ENCODE measurements at regions not wholly inside any gene's neighbourhood (a gene's known extent, or its start where the extent isn't known, plus 50 kb on each side); places are given as distances from the start of the nearest gene placed in this dataset.

DNA sequence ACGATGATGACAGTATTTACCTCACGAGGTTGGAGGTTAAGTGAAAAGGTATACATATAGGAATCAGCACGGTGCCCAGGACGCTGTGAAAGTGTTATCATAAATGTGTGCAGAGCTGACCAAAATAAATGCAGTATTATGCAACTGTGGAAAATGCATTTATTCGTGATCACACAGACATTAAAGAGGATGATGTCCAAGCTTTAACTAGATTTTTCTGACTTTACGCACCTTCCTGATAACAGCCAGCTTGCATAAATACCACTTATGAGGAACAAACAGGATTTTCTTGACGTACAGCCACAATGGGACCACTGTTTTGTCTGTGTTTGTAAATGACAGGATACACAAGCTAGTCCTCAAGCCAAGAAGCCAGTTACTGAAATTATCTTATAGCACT is 71.4 kb upstream of the ATP10B start:
- H3K36me3 ChIP-seq (replicated peaks in 1 of 2; ENCODE audit: control insufficient read depth in 2 of 2, insufficient read depth in 2 of 2, low read length in 2 of 2) = no peaks in the 10 kb centered on the region
- H2BK12ac ChIP-seq (ENCODE audit: low read length) = no peak overlapping the region
- H3K9ac ChIP-seq (ENCODE audit: low read depth, low read length, poor library complexity) = no peak overlapping the region
- peaks cover 0 to 5% of the 10 kb centered on the region in 2 donors for H3K4me1 ChIP-seq (ENCODE audit: control insufficient read depth in 2 of 2, insufficient read depth in 1 of 2, low read depth in 1 of 2, low read length in 2 of 2)
- no peak overlapping the region for H3K4ac ChIP-seq (ENCODE audit: low read length)
- no peak overlapping the region for H3K23ac ChIP-seq (ENCODE audit: low read depth, low read length, poor library complexity)
- no peak overlapping the region for H4K8ac ChIP-seq (ENCODE audit: low read depth, low read length)
- H3K14ac ChIP-seq (ENCODE audit: low read length) = no peak overlapping the region
- H2BK5ac ChIP-seq (ENCODE audit: low read length) = no peak overlapping the region
- no peak overlapping the region for H3K27ac ChIP-seq (replicated peaks; ENCODE audit: low read length)
- WGBS, 2 donors (ENCODE audit: extremely low coverage in 2 of 2, insufficient read length in 2 of 2, insufficient replicate concordance in 1 of 2) = no CpG with 5 or more reads among the region's 7 CpGs
- H3K9me3 ChIP-seq (replicated peaks in 1 of 2; ENCODE audit: control insufficient read depth in 2 of 2, insufficient read depth in 1 of 2, low read depth in 1 of 2, low read length in 2 of 2) = no peaks in the 10 kb centered on the region
- no peak overlapping the region for H3K4me2 ChIP-seq (ENCODE audit: insufficient read depth, low read length, poor library complexity, severe bottlenecking)
- no peak overlapping the region for H3K18ac ChIP-seq (ENCODE audit: low read length)
- H2BK120ac ChIP-seq (ENCODE audit: low read depth, low read length) = no peak overlapping the region
- H2BK15ac ChIP-seq (ENCODE audit: low read length) = no peak overlapping the region
- H3K4me3 ChIP-seq (ENCODE audit: low read length in 2 of 2) = no peak overlapping the region
- no peak overlapping the region for H4K91ac ChIP-seq (ENCODE audit: low read depth, low read length, poor library complexity)
- H2AFZ ChIP-seq (ENCODE audit: low read length) = no peak overlapping the region
- no peaks in the 10 kb centered on the region for H3K79me1 ChIP-seq (ENCODE audit: low read depth, low read length)
- no peaks in the 10 kb centered on the region for H3K27me3 ChIP-seq (ENCODE audit: control insufficient read depth in 3 of 3, insufficient read depth in 3 of 3, low read depth in 1 of 3, low read length in 3 of 3)
- no peak overlapping the region for H2AK5ac ChIP-seq (ENCODE audit: low read depth, low read length)
- no peak for DNase-seq (ENCODE audit: low spot score)

DNA sequence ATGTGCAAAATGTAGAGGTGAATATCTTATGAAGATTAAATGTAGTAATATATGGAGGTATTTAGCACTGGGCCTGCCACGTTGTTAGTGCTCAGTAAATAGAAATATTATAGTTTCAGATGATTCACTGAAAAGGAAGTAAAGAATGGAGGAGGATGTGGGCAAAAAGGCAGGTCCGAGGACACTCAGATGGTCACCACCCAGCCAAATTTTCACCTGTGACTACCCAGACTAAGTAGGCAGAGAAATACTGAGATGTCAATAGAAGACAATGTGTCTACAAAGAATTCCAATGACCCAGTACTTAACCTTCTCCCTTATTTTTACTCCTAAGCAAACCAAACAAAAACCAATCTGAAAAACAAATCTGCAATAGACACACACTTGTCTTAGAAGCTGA is 70.3 kb upstream of the ATP10B start:
- H2BK12ac ChIP-seq (ENCODE audit: low read length) = no peak overlapping the region
- no peak for DNase-seq (ENCODE audit: low spot score)
- WGBS, 2 donors (ENCODE audit: extremely low coverage in 2 of 2, insufficient read length in 2 of 2, insufficient replicate concordance in 1 of 2) = no CpG with 5 or more reads among the region's 2 CpGs
- no peak overlapping the region for H4K91ac ChIP-seq (ENCODE audit: low read depth, low read length, poor library complexity)
- H3K18ac ChIP-seq (ENCODE audit: low read length) = no peak overlapping the region
- H2AK5ac ChIP-seq (ENCODE audit: low read depth, low read length) = no peak overlapping the region
- no peak overlapping the region for H2BK120ac ChIP-seq (ENCODE audit: low read depth, low read length)
- no peak overlapping the region for H2BK5ac ChIP-seq (ENCODE audit: low read length)
- no peak overlapping the region for H2AFZ ChIP-seq (ENCODE audit: low read length)
- no peak overlapping the region for H3K4ac ChIP-seq (ENCODE audit: low read length)
- no peaks in the 10 kb centered on the region for H3K79me1 ChIP-seq (ENCODE audit: low read depth, low read length)
- H3K14ac ChIP-seq (ENCODE audit: low read length) = no peak overlapping the region
- no peaks in the 10 kb centered on the region for H3K27me3 ChIP-seq (ENCODE audit: control insufficient read depth in 3 of 3, insufficient read depth in 3 of 3, low read depth in 1 of 3, low read length in 3 of 3)
- no peak overlapping the region for H3K4me3 ChIP-seq (ENCODE audit: low read length in 2 of 2)
- H3K4me1 ChIP-seq (ENCODE audit: control insufficient read depth in 2 of 2, insufficient read depth in 1 of 2, low read depth in 1 of 2, low read length in 2 of 2) = peaks cover 0 to 5% of the 10 kb centered on the region in 2 donors
- no peak overlapping the region for H3K23ac ChIP-seq (ENCODE audit: low read depth, low read length, poor library complexity)
- no peak overlapping the region for H3K27ac ChIP-seq (replicated peaks; ENCODE audit: low read length)
- no peak overlapping the region for H3K9ac ChIP-seq (ENCODE audit: low read depth, low read length, poor library complexity)
- no peak overlapping the region for H3K4me2 ChIP-seq (ENCODE audit: insufficient read depth, low read length, poor library complexity, severe bottlenecking)
- H3K9me3 ChIP-seq (replicated peaks in 1 of 2; ENCODE audit: control insufficient read depth in 2 of 2, insufficient read depth in 1 of 2, low read depth in 1 of 2, low read length in 2 of 2) = no peaks in the 10 kb centered on the region
- H2BK15ac ChIP-seq (ENCODE audit: low read length) = no peak overlapping the region
- H4K8ac ChIP-seq (ENCODE audit: low read depth, low read length) = no peak overlapping the region
- no peaks in the 10 kb centered on the region for H3K36me3 ChIP-seq (replicated peaks in 1 of 2; ENCODE audit: control insufficient read depth in 2 of 2, insufficient read depth in 2 of 2, low read length in 2 of 2)

DNA sequence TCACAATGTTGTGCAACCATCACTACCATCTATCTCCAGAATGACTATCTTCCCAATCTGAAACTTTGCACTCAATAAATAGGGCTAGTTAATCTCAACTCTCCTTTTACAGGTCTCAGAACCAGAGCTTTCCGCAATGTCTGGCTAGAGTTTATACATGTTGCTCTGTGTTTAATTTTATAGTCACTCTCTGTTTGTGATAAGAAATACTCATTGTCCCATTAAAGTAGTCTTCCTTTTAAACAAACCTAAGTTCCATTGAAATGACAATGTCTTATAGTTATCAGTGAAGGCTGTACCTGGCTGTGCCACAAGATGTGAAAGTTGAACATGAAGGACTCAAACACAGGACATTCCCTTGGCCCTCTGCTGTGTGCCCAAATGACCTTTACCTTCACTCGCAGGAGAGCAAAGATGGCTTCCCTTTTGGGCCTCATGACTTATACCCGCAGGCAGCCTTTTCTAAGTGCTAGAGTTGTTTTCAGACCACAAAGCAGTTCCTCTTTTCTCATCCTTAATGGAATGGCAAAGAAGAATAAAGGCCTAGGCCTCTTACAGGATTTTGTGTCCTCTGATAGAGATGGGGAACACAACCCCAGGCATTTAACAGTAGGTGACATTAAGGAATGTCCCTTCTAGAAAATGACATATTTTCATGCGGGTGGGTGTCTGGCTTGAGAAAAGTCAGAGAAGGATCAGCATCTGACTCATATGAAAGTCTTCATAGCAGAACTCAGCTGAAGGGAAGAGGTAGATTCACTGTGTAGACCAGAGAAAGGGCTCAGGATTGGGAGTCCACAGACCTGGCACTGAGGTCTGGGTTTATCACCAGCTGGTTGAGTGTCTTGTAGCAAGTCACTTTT is 69.6 kb upstream of the ATP10B start:
- Histone ChIP-seq H3K27ac (replicated peaks; ENCODE audit: low read length) (no peak overlapping the region), H4K91ac (ENCODE audit: low read depth, low read length, poor library complexity) (no peak overlapping the region), H4K8ac (ENCODE audit: low read depth, low read length) (no peak overlapping the region), H3K23ac (ENCODE audit: low read depth, low read length, poor library complexity) (no peak overlapping the region), H3K9me3 (replicated peaks in 1 of 2; ENCODE audit: control insufficient read depth in 2 of 2, insufficient read depth in 1 of 2, low read depth in 1 of 2, low read length in 2 of 2) (no peaks in the 10 kb centered on the region), H2BK15ac (ENCODE audit: low read length) (no peak overlapping the region), H3K4ac (ENCODE audit: low read length) (no peak overlapping the region), H3K18ac (ENCODE audit: low read length) (no peak overlapping the region), H3K9ac (ENCODE audit: low read depth, low read length, poor library complexity) (no peak overlapping the region), H3K79me1 (ENCODE audit: low read depth, low read length) (no peaks in the 10 kb centered on the region), H3K36me3 (replicated peaks in 1 of 2; ENCODE audit: control insufficient read depth in 2 of 2, insufficient read depth in 2 of 2, low read length in 2 of 2) (no peaks in the 10 kb centered on the region), H3K4me1 (ENCODE audit: control insufficient read depth in 2 of 2, insufficient read depth in 1 of 2, low read depth in 1 of 2, low read length in 2 of 2) (peaks cover 0 to 5% of the 10 kb centered on the region in 2 donors), H2AFZ (ENCODE audit: low read length) (no peak overlapping the region), H3K4me3 (ENCODE audit: low read length in 2 of 2) (no peak overlapping the region), H3K27me3 (ENCODE audit: control insufficient read depth in 3 of 3, insufficient read depth in 3 of 3, low read depth in 1 of 3, low read length in 3 of 3) (no peaks in the 10 kb centered on the region), H2BK5ac (ENCODE audit: low read length) (no peak overlapping the region), H2AK5ac (ENCODE audit: low read depth, low read length) (no peak overlapping the region), H2BK120ac (ENCODE audit: low read depth, low read length) (no peak overlapping the region), H3K14ac (ENCODE audit: low read length) (no peak overlapping the region), H3K4me2 (ENCODE audit: insufficient read depth, low read length, poor library complexity, severe bottlenecking) (no peak overlapping the region), H2BK12ac (ENCODE audit: low read length) (no peak overlapping the region)
- no peak for DNase-seq (ENCODE audit: low spot score)
- no CpG with 5 or more reads among the region's 4 CpGs for WGBS, 2 donors (ENCODE audit: extremely low coverage in 2 of 2, insufficient read length in 2 of 2, insufficient replicate concordance in 1 of 2)

DNA sequence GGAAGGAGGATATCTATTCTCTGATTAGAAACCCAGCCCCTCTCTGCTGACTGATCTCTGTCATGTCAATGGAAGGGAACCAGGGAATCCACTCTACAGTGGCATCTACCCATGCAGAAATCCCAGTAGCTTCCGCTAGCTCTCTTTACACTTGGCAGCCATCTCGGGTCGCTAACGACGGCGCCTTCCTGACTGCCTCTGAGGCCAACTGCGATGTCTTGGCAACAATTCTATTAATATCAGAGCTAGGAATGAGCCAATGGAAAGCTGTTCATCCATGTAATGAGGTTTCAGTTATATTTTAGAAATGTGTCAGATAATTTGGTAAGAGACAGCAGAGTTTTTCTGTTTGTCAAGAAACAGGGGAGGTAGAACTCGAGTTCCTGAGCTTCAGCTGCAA is 67.6 kb upstream of the ATP10B start:
- H3K23ac ChIP-seq (ENCODE audit: low read depth, low read length, poor library complexity) = no peak overlapping the region
- no peak overlapping the region for H3K4me3 ChIP-seq (ENCODE audit: low read length in 2 of 2)
- H2BK12ac ChIP-seq (ENCODE audit: low read length) = no peak overlapping the region
- H3K4me2 ChIP-seq (ENCODE audit: insufficient read depth, low read length, poor library complexity, severe bottlenecking) = no peak overlapping the region
- peaks cover 0 to 5% of the 10 kb centered on the region in 2 donors for H3K4me1 ChIP-seq (ENCODE audit: control insufficient read depth in 2 of 2, insufficient read depth in 1 of 2, low read depth in 1 of 2, low read length in 2 of 2)
- H3K36me3 ChIP-seq (replicated peaks in 1 of 2; ENCODE audit: control insufficient read depth in 2 of 2, insufficient read depth in 2 of 2, low read length in 2 of 2) = no peaks in the 10 kb centered on the region
- WGBS, 2 donors (ENCODE audit: extremely low coverage in 2 of 2, insufficient read length in 2 of 2, insufficient replicate concordance in 1 of 2) = no CpG with 5 or more reads among the region's 8 CpGs
- H3K18ac ChIP-seq (ENCODE audit: low read length) = no peak overlapping the region
- no peaks in the 10 kb centered on the region for H3K9me3 ChIP-seq (replicated peaks in 1 of 2; ENCODE audit: control insufficient read depth in 2 of 2, insufficient read depth in 1 of 2, low read depth in 1 of 2, low read length in 2 of 2)
- no peak overlapping the region for H2AK5ac ChIP-seq (ENCODE audit: low read depth, low read length)
- no peak overlapping the region for H2BK15ac ChIP-seq (ENCODE audit: low read length)
- no peak overlapping the region for H3K9ac ChIP-seq (ENCODE audit: low read depth, low read length, poor library complexity)
- H3K27me3 ChIP-seq (ENCODE audit: control insufficient read depth in 3 of 3, insufficient read depth in 3 of 3, low read depth in 1 of 3, low read length in 3 of 3) = no peaks in the 10 kb centered on the region
- no peak overlapping the region for H2BK5ac ChIP-seq (ENCODE audit: low read length)
- no peaks in the 10 kb centered on the region for H3K79me1 ChIP-seq (ENCODE audit: low read depth, low read length)
- no peak overlapping the region for H4K91ac ChIP-seq (ENCODE audit: low read depth, low read length, poor library complexity)
- H2BK120ac ChIP-seq (ENCODE audit: low read depth, low read length) = no peak overlapping the region
- no peak overlapping the region for H3K14ac ChIP-seq (ENCODE audit: low read length)
- no peak overlapping the region for H2AFZ ChIP-seq (ENCODE audit: low read length)
- DNase-seq (ENCODE audit: low spot score) = no peak
- no peak overlapping the region for H3K4ac ChIP-seq (ENCODE audit: low read length)
- no peak overlapping the region for H3K27ac ChIP-seq (replicated peaks; ENCODE audit: low read length)
- no peak overlapping the region for H4K8ac ChIP-seq (ENCODE audit: low read depth, low read length)
